GM19395 (cell line): ENCODE measurements at regions not wholly inside any gene's neighbourhood (a gene's known extent, or its start where the extent isn't known, plus 50 kb on each side); places are given as distances from the start of the nearest gene placed in this dataset.

Experiments used
- ATAC-seq: cut with Tn5 transposase; IDR thresholded peaks from one replicate; pipeline ENCODE4 v1.9.1; 2021; ENCODE audit warnings: mild to moderate bottlenecking, moderate library complexity; ENCODE audit not compliant: unreplicated experiment

- ATAC-seq, result no peak
These were observed 71.7 kb upstream of the MROH9 start for GRCh38 chr1:170863621-170864020.

- ATAC-seq, result no peak
These were observed 71.1 kb upstream of the MROH9 start for GRCh38 chr1:170864238-170864637.

GRCh38 chr1:170864876-170865538 is 70.3 kb upstream of the MROH9 start:
- ATAC-seq, result no peak

GRCh38 chr1:170866646-170867045 is 68.7 kb upstream of the MROH9 start:
- ATAC-seq, result no peak

- ATAC-seq, result no peak
These were observed 63.5 kb upstream of the MROH9 start for GRCh38 chr1:170871868-170872267.

- peak; percentile 91 for ATAC-seq
These were observed 62.7 kb upstream of the MROH9 start for GRCh38 chr1:170872663-170873062.

GRCh38 chr1:170874671-170875070 is 60.7 kb upstream of the MROH9 start:
- ATAC-seq, result no peak

GRCh38 chr1:170881268-170882265 is 53.8 kb upstream of the MROH9 start:
- no peak for ATAC-seq
